ENCODE measurements at regions not wholly inside any gene's neighbourhood (a gene's known extent, or its start where the extent isn't known, plus 50 kb on each side); places are given as distances from the start of the nearest gene placed in this dataset.

DNA sequence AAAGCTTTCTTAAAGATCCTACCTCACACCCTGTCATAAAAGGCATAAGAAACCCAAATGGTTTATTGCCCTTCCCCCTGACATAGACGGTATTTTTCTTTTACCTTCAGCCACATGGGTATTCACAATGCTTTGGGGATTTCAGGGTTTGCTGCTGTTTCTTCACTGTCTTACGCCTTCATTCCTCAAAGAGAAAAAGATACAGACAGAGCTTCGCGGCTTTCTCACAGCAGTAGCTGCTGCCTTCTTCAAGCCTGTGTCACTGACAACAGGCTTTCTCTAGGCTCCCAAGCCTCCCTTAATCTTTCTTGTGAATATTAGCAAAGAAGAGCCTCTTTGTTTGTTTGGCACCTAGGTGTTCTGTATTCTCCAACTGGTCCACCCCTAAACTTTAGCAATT, 197.4 kb upstream of the ARID2 start:
- H3K27me3 Mint-ChIP-seq (ENCODE audit: low read depth): peaks cover 10% of the 10 kb centered on the region
- no peak for DNase-seq (ENCODE audit: low spot score)
- no peak overlapping the region for H3K27ac Mint-ChIP-seq
- H3K4me3 Mint-ChIP-seq (ENCODE audit: low read depth): no peak overlapping the region
- H3K4me1 Mint-ChIP-seq (ENCODE audit: low read depth): no peaks in the 10 kb centered on the region
- no peaks in the 10 kb centered on the region for H3K36me3 Mint-ChIP-seq (ENCODE audit: low read depth)
- peaks cover 4% of the 10 kb centered on the region for H3K9me3 Mint-ChIP-seq
- intact Hi-C loops (cut with micrococcal nuclease): no loop called here

DNA sequence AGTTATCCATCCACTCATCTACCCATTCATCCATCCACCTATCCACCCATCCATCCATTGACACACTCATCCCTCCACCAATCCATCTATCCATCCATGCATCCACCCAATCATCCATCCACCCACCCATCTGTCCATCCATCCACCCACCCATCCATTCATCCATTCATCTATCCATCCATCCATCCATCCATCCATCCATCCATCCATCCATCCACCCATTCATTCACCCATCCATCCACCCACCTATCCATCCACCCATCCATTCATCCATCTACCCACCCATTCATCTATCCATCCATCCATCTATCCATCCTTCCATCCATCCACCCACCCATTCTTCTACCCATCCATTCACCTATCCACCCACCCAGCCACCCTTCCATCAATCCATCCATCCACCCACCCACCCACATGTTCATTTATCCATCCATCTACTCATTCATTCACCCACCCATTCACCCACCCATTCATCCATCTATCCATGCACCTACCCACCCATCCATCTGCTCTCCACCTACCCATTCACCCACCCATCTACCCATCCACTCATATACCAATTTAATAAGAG, 193.8 kb upstream of the ARID2 start:
- Mint-ChIP-seq H3K9me3 (no peaks in the 10 kb centered on the region), H3K27me3 (ENCODE audit: low read depth) (peaks cover 12% of the 10 kb centered on the region), H3K36me3 (ENCODE audit: low read depth) (no peaks in the 10 kb centered on the region), H3K4me3 (ENCODE audit: low read depth) (no peak overlapping the region), H3K4me1 (ENCODE audit: low read depth) (no peaks in the 10 kb centered on the region), H3K27ac (no peak overlapping the region)
- intact Hi-C loops (cut with micrococcal nuclease): no loop called here
- DNase-seq (ENCODE audit: low spot score): no peak

DNA sequence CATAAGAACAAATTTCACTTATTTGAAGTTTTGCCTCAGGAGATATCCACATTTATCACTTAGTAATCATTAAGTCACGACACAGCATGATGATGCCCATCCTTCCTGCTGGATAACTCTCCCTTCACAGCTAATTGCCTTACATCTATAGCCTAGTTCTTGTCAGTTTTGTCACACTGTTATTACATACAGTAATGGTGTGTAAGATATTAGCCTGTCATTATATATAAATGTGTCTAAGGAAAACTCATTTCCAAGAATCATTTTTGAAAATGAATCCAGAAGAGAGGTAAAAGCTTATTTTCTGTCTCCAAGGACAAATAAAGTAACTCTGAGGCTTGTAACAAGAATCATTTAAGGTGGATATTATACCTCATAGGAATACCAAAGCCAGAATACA, 193.2 kb upstream of the ARID2 start:
- DNase-seq (ENCODE audit: low spot score): no peak
- H3K4me1 Mint-ChIP-seq (ENCODE audit: low read depth): no peaks in the 10 kb centered on the region
- H3K4me3 Mint-ChIP-seq (ENCODE audit: low read depth): no peak overlapping the region
- peaks cover 12% of the 10 kb centered on the region for H3K27me3 Mint-ChIP-seq (ENCODE audit: low read depth)
- no peaks in the 10 kb centered on the region for H3K9me3 Mint-ChIP-seq
- H3K27ac Mint-ChIP-seq: no peak overlapping the region
- no peaks in the 10 kb centered on the region for H3K36me3 Mint-ChIP-seq (ENCODE audit: low read depth)
- intact Hi-C loops (cut with micrococcal nuclease): no loop called here

DNA sequence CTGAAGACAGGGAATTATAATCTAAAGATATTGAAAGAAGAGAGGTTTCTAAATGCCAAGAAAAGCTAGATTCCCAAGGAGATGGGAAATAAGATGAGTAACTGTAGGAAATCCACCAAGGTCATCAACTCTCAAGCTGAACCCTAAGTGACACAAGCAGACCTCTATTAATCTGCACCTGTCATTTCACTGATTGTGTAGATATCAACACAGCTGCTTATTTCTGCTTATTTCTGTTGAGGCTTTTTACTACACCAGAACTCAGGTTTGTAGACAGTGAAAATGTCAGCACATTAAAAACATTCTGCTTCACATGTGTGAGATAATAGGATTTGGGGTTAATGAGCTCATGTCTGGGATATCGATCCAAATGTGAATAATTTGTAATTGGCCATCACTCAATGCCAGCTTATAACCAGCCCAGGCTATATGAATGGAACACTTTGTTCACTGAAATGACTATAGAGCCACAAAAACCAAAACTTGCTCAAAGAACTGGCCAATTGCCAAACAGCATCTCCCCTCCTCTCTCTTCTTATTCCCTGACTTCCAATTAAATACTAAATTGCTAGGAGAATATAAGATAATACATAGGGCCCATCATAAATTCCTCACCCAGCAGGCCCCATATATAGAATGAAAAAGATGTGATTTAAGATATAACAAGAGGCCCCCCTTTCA, 188.7 kb upstream of the ARID2 start:
- Mint-ChIP-seq H3K4me1 (ENCODE audit: low read depth) (no peaks in the 10 kb centered on the region), H3K27ac (no peak overlapping the region), H3K4me3 (ENCODE audit: low read depth) (no peak overlapping the region), H3K36me3 (ENCODE audit: low read depth) (no peaks in the 10 kb centered on the region), H3K27me3 (ENCODE audit: low read depth) (peaks cover 26% of the 10 kb centered on the region), H3K9me3 (no peaks in the 10 kb centered on the region)
- DNase-seq (ENCODE audit: low spot score): no peak
- intact Hi-C loops (cut with micrococcal nuclease): loop anchor here (10.0 kb wide), 2 partner anchors 354 to 454 kb away; partner anchors contain the start of gene SCAF11

GRCh38 chr12:45543887-45544286, 185.6 kb upstream of the ARID2 start:
- Mint-ChIP-seq H3K27ac (no peak overlapping the region), H3K9me3 (no peaks in the 10 kb centered on the region), H3K4me1 (ENCODE audit: low read depth) (no peaks in the 10 kb centered on the region), H3K4me3 (ENCODE audit: low read depth) (no peak overlapping the region), H3K27me3 (ENCODE audit: low read depth) (peaks cover 36% of the 10 kb centered on the region), H3K36me3 (ENCODE audit: low read depth) (no peaks in the 10 kb centered on the region)
- intact Hi-C loops (cut with micrococcal nuclease): loop anchor here (1.0 to 10.0 kb wide), 4 partner anchors 181 to 451 kb away; partner anchors contain the start of gene SCAF11
- peak; percentile 46 for DNase-seq (ENCODE audit: low spot score)

GRCh38 chr12:45546545-45546944, 183.0 kb upstream of the ARID2 start:
- H3K4me3 Mint-ChIP-seq (ENCODE audit: low read depth): no peak overlapping the region
- H3K36me3 Mint-ChIP-seq (ENCODE audit: low read depth): no peaks in the 10 kb centered on the region
- no peak for DNase-seq (ENCODE audit: low spot score)
- H3K4me1 Mint-ChIP-seq (ENCODE audit: low read depth): peaks cover 3% of the 10 kb centered on the region
- H3K27me3 Mint-ChIP-seq (ENCODE audit: low read depth): peaks cover 38% of the 10 kb centered on the region
- no peak overlapping the region for H3K27ac Mint-ChIP-seq
- intact Hi-C loops (cut with micrococcal nuclease): loop anchor here (10.0 kb wide), 2 partner anchors 348 to 448 kb away; partner anchors contain the start of gene SCAF11
- H3K9me3 Mint-ChIP-seq: no peaks in the 10 kb centered on the region

GRCh38 chr12:45547132-45547531, 182.4 kb upstream of the ARID2 start:
- Mint-ChIP-seq H3K9me3 (no peaks in the 10 kb centered on the region), H3K27ac (no peak overlapping the region), H3K4me3 (ENCODE audit: low read depth) (no peak overlapping the region), H3K36me3 (ENCODE audit: low read depth) (no peaks in the 10 kb centered on the region), H3K4me1 (ENCODE audit: low read depth) (peaks cover 3% of the 10 kb centered on the region), H3K27me3 (ENCODE audit: low read depth) (peaks cover 36% of the 10 kb centered on the region)
- intact Hi-C loops (cut with micrococcal nuclease): loop anchor here (10.0 kb wide), 2 partner anchors 348 to 448 kb away; partner anchors contain the start of gene SCAF11
- DNase-seq (ENCODE audit: low spot score): no peak

DNA sequence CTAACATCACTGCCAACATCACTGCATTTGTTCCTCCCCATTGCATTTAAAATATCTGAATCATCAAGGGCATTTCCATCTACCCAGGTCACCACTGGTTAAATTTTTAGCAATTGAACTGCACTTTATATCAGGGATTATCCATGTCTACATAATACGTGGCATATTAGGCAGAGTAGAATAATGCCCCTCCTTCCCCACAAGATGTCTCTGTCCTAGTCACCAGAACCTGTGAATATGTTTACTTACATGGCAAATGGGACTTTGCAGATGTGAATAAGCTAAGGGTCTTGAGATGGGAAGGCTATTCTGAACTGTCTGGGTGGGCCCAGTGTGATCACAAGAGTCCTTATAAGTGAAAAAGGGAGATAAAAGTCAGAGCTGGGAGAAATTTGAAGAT, 181.7 kb upstream of the ARID2 start:
- Mint-ChIP-seq H3K4me3 (ENCODE audit: low read depth) (no peak overlapping the region), H3K4me1 (ENCODE audit: low read depth) (peaks cover 3% of the 10 kb centered on the region), H3K36me3 (ENCODE audit: low read depth) (no peaks in the 10 kb centered on the region), H3K27ac (no peak overlapping the region), H3K9me3 (no peaks in the 10 kb centered on the region), H3K27me3 (ENCODE audit: low read depth) (peaks cover 32% of the 10 kb centered on the region)
- intact Hi-C loops (cut with micrococcal nuclease): loop anchor here (10.0 kb wide), 2 partner anchors 347 to 447 kb away; partner anchors contain the start of gene SCAF11
- no peak for DNase-seq (ENCODE audit: low spot score)

DNA sequence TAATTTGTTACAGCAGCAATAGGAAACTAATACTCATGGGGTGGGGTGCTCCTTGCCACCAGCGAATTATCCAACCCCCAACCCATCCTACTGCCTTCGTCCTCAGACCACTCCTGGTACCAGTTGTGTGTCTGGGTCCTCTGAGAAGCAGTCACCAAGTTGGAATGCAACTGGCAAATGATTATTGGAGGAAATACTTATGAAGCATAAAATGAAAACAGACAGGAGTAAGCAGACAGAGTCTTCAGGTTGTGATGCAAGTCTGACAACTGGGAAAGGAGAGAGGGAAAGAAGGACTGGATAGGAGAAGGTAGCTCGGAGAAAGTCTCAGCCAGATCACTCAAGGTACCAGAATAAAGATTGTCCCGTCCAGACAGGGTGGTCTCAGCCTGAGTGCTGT, 181.1 kb upstream of the ARID2 start:
- Mint-ChIP-seq H3K4me3 (ENCODE audit: low read depth) (no peak overlapping the region), H3K4me1 (ENCODE audit: low read depth) (peaks cover 3% of the 10 kb centered on the region), H3K9me3 (no peaks in the 10 kb centered on the region), H3K36me3 (ENCODE audit: low read depth) (no peaks in the 10 kb centered on the region), H3K27ac (no peak overlapping the region), H3K27me3 (ENCODE audit: low read depth) (peaks cover 30% of the 10 kb centered on the region)
- DNase-seq (ENCODE audit: low spot score): no peak
- intact Hi-C loops (cut with micrococcal nuclease): loop anchor here (10.0 kb wide), 2 partner anchors 346 to 446 kb away; partner anchors contain the start of gene SCAF11

DNA sequence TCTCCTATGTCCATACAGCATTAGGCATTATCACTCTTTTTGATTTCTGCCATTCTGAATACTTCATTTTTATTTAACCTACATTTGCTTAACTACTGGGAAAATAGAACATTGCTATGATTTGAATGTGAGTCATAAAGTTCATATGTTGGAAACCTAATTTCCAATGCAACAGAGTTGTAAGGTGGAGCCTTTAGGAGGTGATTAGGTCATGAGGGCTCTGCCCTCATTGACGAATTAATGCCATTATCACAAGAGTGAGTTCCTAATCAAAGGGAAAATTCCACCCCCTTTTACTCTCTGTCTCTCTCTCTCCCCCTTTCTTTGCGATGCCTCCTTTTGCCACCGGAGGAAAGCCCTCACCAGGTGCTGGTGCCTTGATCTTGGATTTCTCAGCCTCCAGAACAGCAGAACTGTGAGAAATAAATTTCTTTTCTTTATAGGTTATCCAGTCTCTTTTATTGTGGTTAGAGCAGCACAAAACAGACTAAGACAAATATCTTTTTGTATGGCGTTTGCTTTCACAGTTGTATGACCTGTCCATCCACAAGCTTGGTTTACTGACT, 180.1 kb upstream of the ARID2 start:
- H3K27ac Mint-ChIP-seq: no peak overlapping the region
- H3K27me3 Mint-ChIP-seq (ENCODE audit: low read depth): peaks cover 29% of the 10 kb centered on the region
- H3K4me1 Mint-ChIP-seq (ENCODE audit: low read depth): peaks cover 3% of the 10 kb centered on the region
- no peaks in the 10 kb centered on the region for H3K36me3 Mint-ChIP-seq (ENCODE audit: low read depth)
- no peaks in the 10 kb centered on the region for H3K9me3 Mint-ChIP-seq
- DNase-seq (ENCODE audit: low spot score): no peak
- intact Hi-C loops (cut with micrococcal nuclease): loop anchor here (10.0 kb wide), 2 partner anchors 345 to 445 kb away; partner anchors contain the start of gene SCAF11
- H3K4me3 Mint-ChIP-seq (ENCODE audit: low read depth): no peak overlapping the region

DNA sequence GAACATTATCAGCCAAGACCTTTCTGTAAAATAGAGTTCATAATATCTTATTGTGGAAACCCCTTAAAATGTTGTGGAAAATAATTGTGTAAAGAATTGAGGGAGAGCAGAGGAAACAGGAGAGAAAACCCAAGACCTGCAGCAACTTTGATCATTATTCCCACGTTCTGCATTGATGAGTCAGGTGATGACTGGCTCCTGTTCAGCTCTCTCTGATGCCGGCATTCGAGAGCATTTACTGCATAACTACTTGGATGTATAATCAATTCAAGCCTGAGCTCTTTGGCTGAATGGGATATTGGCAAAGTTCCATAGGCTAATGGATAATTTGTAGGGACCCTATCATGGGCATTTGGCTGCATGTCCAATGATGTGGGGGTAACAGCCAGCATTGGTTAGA, 176.3 kb upstream of the ARID2 start:
- peaks cover 3% of the 10 kb centered on the region for H3K4me1 Mint-ChIP-seq (ENCODE audit: low read depth)
- no peak overlapping the region for H3K27ac Mint-ChIP-seq
- H3K27me3 Mint-ChIP-seq (ENCODE audit: low read depth): peaks cover 12% of the 10 kb centered on the region
- no peak overlapping the region for H3K4me3 Mint-ChIP-seq (ENCODE audit: low read depth)
- DNase-seq (ENCODE audit: low spot score): no peak
- H3K9me3 Mint-ChIP-seq: no peaks in the 10 kb centered on the region
- H3K36me3 Mint-ChIP-seq (ENCODE audit: low read depth): no peaks in the 10 kb centered on the region
- intact Hi-C loops (cut with micrococcal nuclease): no loop called here

DNA sequence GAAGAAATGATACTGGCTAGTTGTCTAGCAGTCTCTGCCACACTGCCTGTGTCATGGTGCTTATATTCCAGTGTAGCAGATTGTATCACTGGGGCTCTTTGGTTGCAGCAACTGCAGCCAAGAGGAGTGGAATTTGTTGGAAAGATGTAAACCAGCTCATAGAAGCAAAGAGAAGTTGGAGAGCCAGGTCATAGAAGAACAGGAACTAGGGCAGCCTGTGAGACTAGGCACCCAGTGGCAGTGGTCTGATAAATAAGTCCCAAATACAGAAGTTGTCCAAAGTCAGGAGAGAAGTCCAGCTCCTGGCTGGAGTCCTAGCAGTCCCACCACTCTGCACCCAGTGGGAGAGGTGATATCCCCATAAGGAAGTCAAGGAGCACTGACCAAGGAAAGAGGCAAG, 172.5 kb upstream of the ARID2 start:
- Mint-ChIP-seq H3K36me3 (ENCODE audit: low read depth) (no peaks in the 10 kb centered on the region), H3K4me3 (ENCODE audit: low read depth) (no peak overlapping the region), H3K4me1 (ENCODE audit: low read depth) (no peaks in the 10 kb centered on the region), H3K27me3 (ENCODE audit: low read depth) (peaks cover 6% of the 10 kb centered on the region), H3K9me3 (no peaks in the 10 kb centered on the region), H3K27ac (no peak overlapping the region)
- intact Hi-C loops (cut with micrococcal nuclease): no loop called here
- DNase-seq (ENCODE audit: low spot score): no peak

GRCh38 chr12:45558353-45558752, 171.2 kb upstream of the ARID2 start:
- Mint-ChIP-seq H3K36me3 (ENCODE audit: low read depth) (no peaks in the 10 kb centered on the region), H3K9me3 (no peaks in the 10 kb centered on the region), H3K4me1 (ENCODE audit: low read depth) (no peaks in the 10 kb centered on the region), H3K27me3 (ENCODE audit: low read depth) (peaks cover 8% of the 10 kb centered on the region), H3K4me3 (ENCODE audit: low read depth) (no peak overlapping the region), H3K27ac (no peak overlapping the region)
- DNase-seq (ENCODE audit: low spot score): no peak
- intact Hi-C loops (cut with micrococcal nuclease): no loop called here

Data from activated T-helper 2 cell treated with anti-CD3 and anti-CD28 coated beads, Interferon-gamma antibody, Interleukin-2, Interleukin-4, amounts not matched to agents 10 μg/mL and 5 μg/mL and 100 μg/mL, durations not matched to agents 14 hours and 24 hours and 36 hours (primary cell).